GM12878 (cell line): ENCODE measurements at regions not wholly inside any gene's neighbourhood (a gene's known extent, or its start where the extent isn't known, plus 50 kb on each side); places are given as distances from the start of the nearest gene placed in this dataset.

Experiments
- ATAC-seq: fragments of 200-7000 bp; cut with Tn5 transposase; 3 replicates; pipeline ENCODE4 v1.9.1; 2020; ENCODE audit warnings: mild to moderate bottlenecking, moderate library complexity
- BruUV-seq: library from RNA; stranded (reverse); fragments of 400-500 nt; replicated peaks from 2 replicates; lab custom pipeline; 2021; lab: Mats Ljungman, UMichigan
- CTCF ChIA-PET: fragments of 300-600 bp; sonication (Branson Sonifier 250); formaldehyde crosslinking; extraction: SDS; loops from one replicate; lab custom pipeline; 2021; ENCODE audit warnings: inconsistent platforms; lab: Yijun Ruan, JAX
- POLR2A ChIA-PET: fragments of 350-600 bp; formaldehyde crosslinking; extraction: SDS; loops from one replicate; lab custom pipeline; 2021; ENCODE audit warnings: inconsistent platforms; lab: Charles Lee
- RAD21 ChIA-PET: fragments of 300-600 bp; sonication (Branson Sonifier 250); formaldehyde crosslinking; loops from one replicate; lab custom pipeline; 2023; ENCODE audit warnings: antibody characterized with exemption; ENCODE audit not compliant: unreplicated experiment; lab: Charles Lee
- SMC1A ChIA-PET: fragments of 300-600 bp; sonication (Branson Sonifier 250); formaldehyde crosslinking; loops from one replicate; lab custom pipeline; 2023; ENCODE audit not compliant: unreplicated experiment, uncharacterized antibody; lab: Charles Lee
- DNase-seq: peaks from one replicate; pipeline ENCODE4 v3.0.0-alpha.2; 2011; ENCODE audit warnings: low read depth, low spot score
- FAIRE-seq: peaks from 3 replicates; lab custom pipeline; 2011; peaks lifted over from hg19 to GRCh38; lab: Jason Lieb, UNC
- H2AFZ ChIP-seq: 2 replicates; pipeline ENCODE4 v1.6.0; 2011; ENCODE audit warnings: low read depth, low read length, control low read depth; ENCODE audit not compliant: control insufficient read depth
- H3K27ac ChIP-seq: 2 replicates; pipeline ENCODE4 v1.5.1; 2011; ENCODE audit warnings: control low read depth; ENCODE audit not compliant: control insufficient read depth, insufficient read depth
- H3K27me3 ChIP-seq, 2 experiments: replicated peaks in 1 of 2; 2 replicates each; pipeline versions ENCODE4 v1.6.0 to v1.6.1; 2011; ENCODE audit warnings: low read length in 1 of 2; ENCODE audit not compliant: control insufficient read depth in 2 of 2, insufficient read depth in 2 of 2
- H3K36me3 ChIP-seq, 2 experiments: 2 replicates each; pipeline ENCODE4 v1.5.1; 2011; ENCODE audit warnings: low read length in 1 of 2; ENCODE audit not compliant: control insufficient read depth in 2 of 2, insufficient read depth in 2 of 2
- H3K4me1 ChIP-seq: 2 replicates; pipeline ENCODE4 v1.6.1; 2011; ENCODE audit warnings: mild to moderate bottlenecking, low read length, moderate library complexity, mixed read lengths; ENCODE audit not compliant: control insufficient read depth, insufficient read depth
- H3K4me2 ChIP-seq: 2 replicates; pipeline ENCODE4 v1.6.0; 2011; ENCODE audit warnings: control low read depth; ENCODE audit not compliant: control insufficient read depth, insufficient read depth
- H3K4me3 ChIP-seq: fragments of 200-600 bp; sonication (generic); 2 replicates; pipeline ENCODE4 v1.5.1; 2016
- H3K79me2 ChIP-seq: 2 replicates; pipeline ENCODE4 v1.6.0; 2011; ENCODE audit warnings: low read length; ENCODE audit not compliant: control insufficient read depth, insufficient read depth
- H3K9ac ChIP-seq: 2 replicates; pipeline ENCODE4 v1.8.0; 2011; ENCODE audit warnings: low read length, control low read depth, mixed read lengths; ENCODE audit not compliant: control insufficient read depth, insufficient read depth
- H3K9me3 ChIP-seq: replicated peaks from 3 replicates; pipeline ENCODE4 v1.5.1; 2011; ENCODE audit warnings: mild to moderate bottlenecking, low read length; ENCODE audit not compliant: control insufficient read depth, insufficient read depth
- H4K20me1 ChIP-seq: 2 replicates; pipeline ENCODE4 v1.6.0; 2011; ENCODE audit not compliant: control insufficient read depth, insufficient read depth
- CEBPB ChIP-seq, 2 experiments: fragments of 150-350 bp in 1 of 2; IDR thresholded peaks; 2 replicates each; pipeline ENCODE4 v1.6.1; 2012 to 2014; ENCODE audit warnings: low read depth in 2 of 2, low read length in 2 of 2, borderline replicate concordance in 1 of 2, inconsistent platforms in 1 of 2
- EP300 ChIP-seq, 2 experiments: fragments of 150-350 bp in 1 of 2; IDR thresholded peaks; 2 replicates each; pipeline ENCODE4 v1.6.1; 2011 to 2012; ENCODE audit warnings: low read depth in 2 of 2, low read length in 2 of 2, borderline replicate concordance in 1 of 2, improper control_type of control experiment in 1 of 2, inconsistent platforms in 1 of 2; ENCODE audit not compliant: control insufficient read depth in 1 of 2
- GABPA ChIP-seq: IDR thresholded peaks from 2 replicates; pipeline ENCODE4 v1.6.1; 2014; ENCODE audit warnings: antibody characterized with exemption, low read depth, mild to moderate bottlenecking, inconsistent platforms
- MEF2B ChIP-seq: fragments of 450-650 bp; IDR thresholded peaks from 2 replicates; pipeline ENCODE4 v1.6.1; 2018; ENCODE audit warnings: mild to moderate bottlenecking, moderate library complexity; ENCODE audit not compliant: partially characterized antibody, poor library complexity, severe bottlenecking
- NR2C2 ChIP-seq: IDR thresholded peaks from 2 replicates; pipeline ENCODE4 v1.6.1; 2011; ENCODE audit warnings: borderline replicate concordance, low read depth; ENCODE audit not compliant: control insufficient read depth, insufficient read length
- PAX5 ChIP-seq: IDR thresholded peaks from 2 replicates; pipeline ENCODE4 v1.6.1; 2011; ENCODE audit warnings: low read depth, low read length, borderline replicate concordance
- PAX8 ChIP-seq: fragments of 450-650 bp; IDR thresholded peaks from 2 replicates; pipeline ENCODE4 v1.6.1; 2017; ENCODE audit warnings: mild to moderate bottlenecking, moderate library complexity
- RFX5 ChIP-seq: IDR thresholded peaks from 2 replicates; pipeline ENCODE4 v1.6.1; 2011; ENCODE audit warnings: low read depth, low read length, improper control_type of control experiment
- STAT3 ChIP-seq: IDR thresholded peaks from 2 replicates; pipeline ENCODE4 v1.6.1; 2011; ENCODE audit warnings: low read depth, low read length, improper control_type of control experiment
- WRNIP1 ChIP-seq: IDR thresholded peaks from 2 replicates; pipeline ENCODE4 v1.6.1; 2011; ENCODE audit warnings: low read depth, low read length, improper control_type of control experiment, borderline replicate concordance
- YBX1 ChIP-seq: fragments of 450-650 bp; IDR thresholded peaks from 2 replicates; pipeline ENCODE4 v1.6.1; 2016; ENCODE audit warnings: antibody characterized with exemption
- WGBS: methylation state at CpG from one replicate; pipeline ENCODE4 v1.1.6; 2016; ENCODE audit warnings: low lambda C conversion rate; ENCODE audit not compliant: insufficient replicate concordance, insufficient coverage; ENCODE audit errors: missing lambda C conversion rate; 5-methylcytosine and 5-hydroxymethylcytosine counted together
- in situ Hi-C: fragments of 300-500 bp; cut with MboI; formaldehyde crosslinking; loops from 9 replicates; pipeline ENCODE4 v1.14.3; 2018; ENCODE audit warnings: mixed read lengths
- intact Hi-C: fragments of 100-400 bp; cut with micrococcal nuclease; formaldehyde crosslinking; loops from one replicate; pipeline ENCODE4 v1.14.2; 2022; ENCODE audit not compliant: unreplicated experiment
- TF ChIP-seq, protein P1 (sequence below): fragments of 150-350 bp; IDR thresholded peaks from 2 replicates; pipeline ENCODE4 v1.6.1; 2016; ENCODE audit warnings: low read depth, low read length
- TF ChIP-seq, protein P2 (sequence below): fragments of 450-650 bp; IDR thresholded peaks from 2 replicates; pipeline ENCODE4 v1.6.1; 2016; ENCODE audit warnings: mild to moderate bottlenecking

- TF ChIP-seq, protein P1, sequence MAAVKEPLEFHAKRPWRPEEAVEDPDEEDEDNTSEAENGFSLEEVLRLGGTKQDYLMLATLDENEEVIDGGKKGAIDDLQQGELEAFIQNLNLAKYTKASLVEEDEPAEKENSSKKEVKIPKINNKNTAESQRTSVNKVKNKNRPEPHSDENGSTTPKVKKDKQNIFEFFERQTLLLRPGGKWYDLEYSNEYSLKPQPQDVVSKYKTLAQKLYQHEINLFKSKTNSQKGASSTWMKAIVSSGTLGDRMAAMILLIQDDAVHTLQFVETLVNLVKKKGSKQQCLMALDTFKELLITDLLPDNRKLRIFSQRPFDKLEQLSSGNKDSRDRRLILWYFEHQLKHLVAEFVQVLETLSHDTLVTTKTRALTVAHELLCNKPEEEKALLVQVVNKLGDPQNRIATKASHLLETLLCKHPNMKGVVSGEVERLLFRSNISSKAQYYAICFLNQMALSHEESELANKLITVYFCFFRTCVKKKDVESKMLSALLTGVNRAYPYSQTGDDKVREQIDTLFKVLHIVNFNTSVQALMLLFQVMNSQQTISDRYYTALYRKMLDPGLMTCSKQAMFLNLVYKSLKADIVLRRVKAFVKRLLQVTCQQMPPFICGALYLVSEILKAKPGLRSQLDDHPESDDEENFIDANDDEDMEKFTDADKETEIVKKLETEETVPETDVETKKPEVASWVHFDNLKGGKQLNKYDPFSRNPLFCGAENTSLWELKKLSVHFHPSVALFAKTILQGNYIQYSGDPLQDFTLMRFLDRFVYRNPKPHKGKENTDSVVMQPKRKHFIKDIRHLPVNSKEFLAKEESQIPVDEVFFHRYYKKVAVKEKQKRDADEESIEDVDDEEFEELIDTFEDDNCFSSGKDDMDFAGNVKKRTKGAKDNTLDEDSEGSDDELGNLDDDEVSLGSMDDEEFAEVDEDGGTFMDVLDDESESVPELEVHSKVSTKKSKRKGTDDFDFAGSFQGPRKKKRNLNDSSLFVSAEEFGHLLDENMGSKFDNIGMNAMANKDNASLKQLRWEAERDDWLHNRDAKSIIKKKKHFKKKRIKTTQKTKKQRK, result no peak
- TF ChIP-seq PAX8 (no peak), NR2C2 (no peak), MEF2B (no peak), GABPA (no peak), RFX5 (no peak)
- TF ChIP-seq, all 136 proteins: peak for 0
These were observed 441.4 kb downstream of the BUD13 start (continued) for GRCh38 chr11:116331381-116331780.

DNA sequence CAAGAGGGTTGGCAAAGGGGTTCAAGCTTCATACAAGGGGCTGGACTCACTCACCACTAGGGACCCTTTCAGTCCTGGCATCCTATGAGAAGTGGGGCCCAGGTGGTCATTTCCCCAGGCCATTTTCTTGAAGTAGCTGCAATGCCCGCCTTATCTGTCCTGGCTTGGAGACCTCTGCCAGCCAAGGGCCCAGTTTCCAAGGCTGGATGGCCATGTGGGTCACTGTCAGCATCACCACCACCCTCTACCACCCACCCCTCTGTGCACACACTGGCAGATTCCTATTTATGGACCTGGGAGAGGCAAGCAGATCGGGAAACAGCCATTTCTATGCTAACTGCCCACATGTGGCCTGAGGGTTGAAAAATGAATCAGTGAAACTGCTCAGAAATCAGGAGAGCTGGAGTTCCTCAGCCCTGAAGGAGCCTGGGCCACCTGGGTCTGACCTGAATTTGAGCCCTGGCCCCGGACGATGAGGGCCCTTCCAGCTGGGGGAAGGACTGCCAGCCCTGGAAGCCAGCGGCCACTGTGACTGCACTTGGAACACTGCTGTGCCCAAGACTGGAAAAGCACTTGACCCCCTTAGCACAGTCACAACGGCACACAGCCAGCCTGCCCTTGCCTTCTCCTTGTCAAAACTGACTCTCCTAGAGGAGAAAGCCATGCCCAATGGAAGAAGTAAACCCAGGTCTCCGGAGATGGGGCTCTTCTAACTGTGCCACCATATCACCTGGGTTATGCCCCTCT is 442.2 kb downstream of the BUD13 start:
- SMC1A ChIA-PET, result no interaction called here

More for the DNA sequence above, 442.2 kb downstream of the BUD13 start:
- ATAC-seq, result no peak
- CTCF ChIA-PET, result no interaction called here
- no TSS peak for BruUV-seq
- H3K36me3 ChIP-seq, result no peaks in the 10 kb centered on the region
- no peak for DNase-seq
- RAD21 ChIA-PET, result no interaction called here
- H3K4me3 ChIP-seq, result no peak overlapping the region
- no peaks in the 10 kb centered on the region for H3K79me2 ChIP-seq
- intact Hi-C loops, result no loop called here
- no peak overlapping the region for H3K9ac ChIP-seq
- H4K20me1 ChIP-seq, result no peaks in the 10 kb centered on the region
- no peak overlapping the region for H2AFZ ChIP-seq
- no peak overlapping the region for H3K27ac ChIP-seq
- TF ChIP-seq STAT3 (no peak), GABPA (no peak), YBX1 (no peak), EP300 (IDR thresholded peaks at IDR 0.05; ENCODE audit: borderline replicate concordance in 1 of 2, control insufficient read depth in 1 of 2, low read depth in 2 of 2, low read length in 2 of 2) (no peak), PAX5 (no peak), WRNIP1 (no peak), CEBPB (IDR thresholded peaks at IDR 0.05; ENCODE audit: borderline replicate concordance in 1 of 2, low read depth in 2 of 2, low read length in 2 of 2) (no peak)
- TF ChIP-seq, protein P2, sequence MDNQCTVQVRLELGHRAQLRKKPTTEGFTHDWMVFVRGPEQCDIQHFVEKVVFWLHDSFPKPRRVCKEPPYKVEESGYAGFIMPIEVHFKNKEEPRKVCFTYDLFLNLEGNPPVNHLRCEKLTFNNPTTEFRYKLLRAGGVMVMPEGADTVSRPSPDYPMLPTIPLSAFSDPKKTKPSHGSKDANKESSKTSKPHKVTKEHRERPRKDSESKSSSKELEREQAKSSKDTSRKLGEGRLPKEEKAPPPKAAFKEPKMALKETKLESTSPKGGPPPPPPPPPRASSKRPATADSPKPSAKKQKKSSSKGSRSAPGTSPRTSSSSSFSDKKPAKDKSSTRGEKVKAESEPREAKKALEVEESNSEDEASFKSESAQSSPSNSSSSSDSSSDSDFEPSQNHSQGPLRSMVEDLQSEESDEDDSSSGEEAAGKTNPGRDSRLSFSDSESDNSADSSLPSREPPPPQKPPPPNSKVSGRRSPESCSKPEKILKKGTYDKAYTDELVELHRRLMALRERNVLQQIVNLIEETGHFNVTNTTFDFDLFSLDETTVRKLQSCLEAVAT, result no peak
- TF ChIP-seq, protein P1, result no peak
- no peaks in the 10 kb centered on the region for H3K4me1 ChIP-seq
- in situ Hi-C loops, result no loop called here
- no peaks in the 10 kb centered on the region; a peak in 3 of 4 replicates for H3K27me3 ChIP-seq
- POLR2A ChIA-PET, result no interaction called here
- H3K4me2 ChIP-seq, result no peak overlapping the region
- no peaks in the 10 kb centered on the region for H3K9me3 ChIP-seq
- FAIRE-seq, result no peak
- 22% methylated on average over 7 of the region's 7 CpGs for WGBS
